ENCODE measurements at regions not wholly inside any gene's neighbourhood (a gene's known extent, or its start where the extent isn't known, plus 50 kb on each side); places are given as distances from the start of the nearest gene placed in this dataset.

DNA sequence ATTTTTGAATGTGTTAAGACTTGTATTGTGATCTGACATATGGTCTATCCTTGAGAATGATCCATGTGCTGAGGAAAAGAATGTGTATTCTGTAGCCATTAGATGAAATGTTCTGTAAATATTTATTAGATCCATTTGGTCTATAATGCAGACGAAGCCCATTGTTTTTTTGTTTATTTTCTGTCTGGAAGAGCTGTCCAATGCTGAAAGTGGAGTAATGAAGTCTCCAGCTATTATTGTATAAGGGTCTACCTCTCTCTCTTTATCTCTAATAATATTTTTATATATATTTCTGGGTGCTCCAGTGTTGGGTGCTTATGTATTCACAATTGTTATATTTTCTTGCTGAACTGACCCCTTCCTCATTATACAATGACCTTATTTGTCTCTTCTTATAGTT, 250.6 kb upstream of the GADL1 start:
- no peak for TF ChIP-seq EP300 (IDR thresholded peaks at IDR 0.05)
- no peak for TF ChIP-seq POLR2AphosphoS5 (IDR thresholded peaks at IDR 0.05)
- TF ChIP-seq, protein P1, sequence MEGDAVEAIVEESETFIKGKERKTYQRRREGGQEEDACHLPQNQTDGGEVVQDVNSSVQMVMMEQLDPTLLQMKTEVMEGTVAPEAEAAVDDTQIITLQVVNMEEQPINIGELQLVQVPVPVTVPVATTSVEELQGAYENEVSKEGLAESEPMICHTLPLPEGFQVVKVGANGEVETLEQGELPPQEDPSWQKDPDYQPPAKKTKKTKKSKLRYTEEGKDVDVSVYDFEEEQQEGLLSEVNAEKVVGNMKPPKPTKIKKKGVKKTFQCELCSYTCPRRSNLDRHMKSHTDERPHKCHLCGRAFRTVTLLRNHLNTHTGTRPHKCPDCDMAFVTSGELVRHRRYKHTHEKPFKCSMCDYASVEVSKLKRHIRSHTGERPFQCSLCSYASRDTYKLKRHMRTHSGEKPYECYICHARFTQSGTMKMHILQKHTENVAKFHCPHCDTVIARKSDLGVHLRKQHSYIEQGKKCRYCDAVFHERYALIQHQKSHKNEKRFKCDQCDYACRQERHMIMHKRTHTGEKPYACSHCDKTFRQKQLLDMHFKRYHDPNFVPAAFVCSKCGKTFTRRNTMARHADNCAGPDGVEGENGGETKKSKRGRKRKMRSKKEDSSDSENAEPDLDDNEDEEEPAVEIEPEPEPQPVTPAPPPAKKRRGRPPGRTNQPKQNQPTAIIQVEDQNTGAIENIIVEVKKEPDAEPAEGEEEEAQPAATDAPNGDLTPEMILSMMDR (IDR thresholded peaks at IDR 0.05) = no peak
- TF ChIP-seq POLR2A (IDR thresholded peaks at IDR 0.05) = no peak

All from stomach (tissue), 4 donors.